ENCODE measurements at regions not wholly inside any gene's neighbourhood (a gene's known extent, or its start where the extent isn't known, plus 50 kb on each side); places are given as distances from the start of the nearest gene placed in this dataset.
"Not testable (repeated sequence)": the region's sequence is repeated elsewhere in the genome, so short reads cannot be mapped to it uniquely, and the experiment has no call there.

DNA sequence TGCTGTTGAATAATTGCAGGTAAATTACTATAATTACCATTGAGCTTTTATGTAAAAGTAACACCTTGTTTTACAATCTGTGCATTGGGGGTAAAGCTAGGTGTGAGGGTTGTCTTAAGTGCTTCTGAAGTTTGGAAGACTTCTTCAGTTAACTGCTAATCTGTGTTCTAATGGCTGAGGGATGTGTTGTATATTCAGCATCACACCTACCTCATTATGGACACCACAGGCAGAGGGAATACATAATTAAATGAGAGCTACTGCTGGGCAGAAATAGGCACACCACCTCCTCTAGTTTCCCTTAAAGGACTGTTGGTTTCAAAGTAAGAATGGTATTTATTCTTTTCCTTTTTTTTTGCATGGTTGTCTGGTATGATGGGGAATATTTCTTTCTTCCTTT lies 502.3 kb upstream of the RGS6 start:
- H3K4me3 Mint-ChIP-seq, result no peak overlapping the region
- peaks cover 22% of the 10 kb centered on the region for H3K36me3 Mint-ChIP-seq (ENCODE audit: low read depth)
- H3K27ac Mint-ChIP-seq (ENCODE audit: unreplicated experiment), result no peak overlapping the region
- peaks cover 15% of the 10 kb centered on the region for H3K4me1 Mint-ChIP-seq
- TF ChIP-seq, protein P1, sequence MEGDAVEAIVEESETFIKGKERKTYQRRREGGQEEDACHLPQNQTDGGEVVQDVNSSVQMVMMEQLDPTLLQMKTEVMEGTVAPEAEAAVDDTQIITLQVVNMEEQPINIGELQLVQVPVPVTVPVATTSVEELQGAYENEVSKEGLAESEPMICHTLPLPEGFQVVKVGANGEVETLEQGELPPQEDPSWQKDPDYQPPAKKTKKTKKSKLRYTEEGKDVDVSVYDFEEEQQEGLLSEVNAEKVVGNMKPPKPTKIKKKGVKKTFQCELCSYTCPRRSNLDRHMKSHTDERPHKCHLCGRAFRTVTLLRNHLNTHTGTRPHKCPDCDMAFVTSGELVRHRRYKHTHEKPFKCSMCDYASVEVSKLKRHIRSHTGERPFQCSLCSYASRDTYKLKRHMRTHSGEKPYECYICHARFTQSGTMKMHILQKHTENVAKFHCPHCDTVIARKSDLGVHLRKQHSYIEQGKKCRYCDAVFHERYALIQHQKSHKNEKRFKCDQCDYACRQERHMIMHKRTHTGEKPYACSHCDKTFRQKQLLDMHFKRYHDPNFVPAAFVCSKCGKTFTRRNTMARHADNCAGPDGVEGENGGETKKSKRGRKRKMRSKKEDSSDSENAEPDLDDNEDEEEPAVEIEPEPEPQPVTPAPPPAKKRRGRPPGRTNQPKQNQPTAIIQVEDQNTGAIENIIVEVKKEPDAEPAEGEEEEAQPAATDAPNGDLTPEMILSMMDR (conservative IDR thresholded peaks at IDR 0.05), result no peak
- H3K9me3 Mint-ChIP-seq, result peaks cover 16% of the 10 kb centered on the region
- no peaks in the 10 kb centered on the region for H3K27me3 Mint-ChIP-seq (ENCODE audit: low read depth)
- DNase-seq (ENCODE audit: low read depth, low spot score), result no peak

DNA sequence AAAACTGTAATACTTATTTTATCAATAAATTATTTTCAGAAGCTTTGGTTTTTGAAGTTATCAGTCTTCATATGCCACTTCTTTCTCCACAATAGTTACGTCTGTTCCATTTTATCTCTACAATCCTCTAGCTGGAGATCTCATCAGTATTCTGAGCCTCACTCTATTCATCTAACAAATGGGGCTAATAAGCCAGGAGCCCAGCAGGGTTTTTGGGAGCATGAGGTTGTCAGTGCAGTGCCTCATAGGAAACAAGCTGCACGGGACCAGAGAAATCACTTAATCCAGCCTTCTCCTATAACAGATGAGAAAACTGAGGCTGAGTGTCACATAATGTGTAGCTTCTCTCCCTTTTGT lies 501.9 kb upstream of the RGS6 start:
- Mint-ChIP-seq H3K27me3 (ENCODE audit: low read depth) (no peaks in the 10 kb centered on the region), H3K4me3 (no peak overlapping the region), H3K27ac (ENCODE audit: unreplicated experiment) (no peak overlapping the region), H3K9me3 (peaks cover 12% of the 10 kb centered on the region), H3K36me3 (ENCODE audit: low read depth) (peaks cover 18% of the 10 kb centered on the region), H3K4me1 (peaks cover 15% of the 10 kb centered on the region)
- TF ChIP-seq, protein P1 (conservative IDR thresholded peaks at IDR 0.05), result no peak
- no peak for DNase-seq (ENCODE audit: low read depth, low spot score)

GRCh38 chr14:71430678-71431376 lies 501.4 kb upstream of the RGS6 start:
- no peak for DNase-seq (ENCODE audit: low read depth, low spot score)
- Mint-ChIP-seq H3K27ac (ENCODE audit: unreplicated experiment) (no peak overlapping the region), H3K27me3 (ENCODE audit: low read depth) (no peaks in the 10 kb centered on the region), H3K36me3 (ENCODE audit: low read depth) (peaks cover 17% of the 10 kb centered on the region), H3K4me1 (peaks cover 15% of the 10 kb centered on the region), H3K4me3 (no peak overlapping the region), H3K9me3 (peaks cover 9% of the 10 kb centered on the region)
- TF ChIP-seq, protein P1 (conservative IDR thresholded peaks at IDR 0.05), result no peak

GRCh38 chr14:71432334-71433110 lies 499.7 kb upstream of the RGS6 start:
- no peak overlapping the region for H3K4me3 Mint-ChIP-seq
- TF ChIP-seq, protein P1 (conservative IDR thresholded peaks at IDR 0.05), result no peak
- DNase-seq (ENCODE audit: low read depth, low spot score), result no peak
- peaks cover 13% of the 10 kb centered on the region for H3K4me1 Mint-ChIP-seq
- peaks cover 10% of the 10 kb centered on the region for H3K36me3 Mint-ChIP-seq (ENCODE audit: low read depth)
- H3K9me3 Mint-ChIP-seq, result peaks cover 2% of the 10 kb centered on the region
- H3K27me3 Mint-ChIP-seq (ENCODE audit: low read depth), result no peaks in the 10 kb centered on the region
- no peak overlapping the region for H3K27ac Mint-ChIP-seq (ENCODE audit: unreplicated experiment)

GRCh38 chr14:71433303-71433702 lies 498.9 kb upstream of the RGS6 start:
- peaks cover 14% of the 10 kb centered on the region for H3K4me1 Mint-ChIP-seq
- no peaks in the 10 kb centered on the region for H3K9me3 Mint-ChIP-seq
- DNase-seq (ENCODE audit: low read depth, low spot score), result no peak
- no peaks in the 10 kb centered on the region for H3K27me3 Mint-ChIP-seq (ENCODE audit: low read depth)
- H3K36me3 Mint-ChIP-seq (ENCODE audit: low read depth), result peaks cover 9% of the 10 kb centered on the region
- no peak overlapping the region for H3K27ac Mint-ChIP-seq (ENCODE audit: unreplicated experiment)
- TF ChIP-seq, protein P1 (conservative IDR thresholded peaks at IDR 0.05), result no peak
- H3K4me3 Mint-ChIP-seq, result no peak overlapping the region

GRCh38 chr14:71435641-71436040 lies 496.6 kb upstream of the RGS6 start:
- DNase-seq (ENCODE audit: low read depth, low spot score); H3K27me3 Mint-ChIP-seq (ENCODE audit: low read depth); H3K4me3 Mint-ChIP-seq; H3K9me3 Mint-ChIP-seq; H3K4me1 Mint-ChIP-seq; H3K27ac Mint-ChIP-seq (ENCODE audit: unreplicated experiment); H3K36me3 Mint-ChIP-seq (ENCODE audit: low read depth): not testable (repeated sequence)

Measured in neural crest cell (in vitro differentiated cells).